Suprapubic skin (tissue), 3 donors: ENCODE measurements at regions not wholly inside any gene's neighbourhood (a gene's known extent, or its start where the extent isn't known, plus 50 kb on each side); places are given as distances from the start of the nearest gene placed in this dataset.

Experiments used
- CTCF ChIP-seq, 2 donors: fragments of 200-600 bp in 1 of 2; fragments of 450-650 bp in 1 of 2; sonication (generic) in 1 of 2; IDR thresholded peaks; one replicate each; pipeline ENCODE4 v1.5.1; 2016 to 2019; ENCODE audit warnings: antibody characterized with exemption in 2 of 2, mild to moderate bottlenecking in 1 of 2, moderate library complexity in 1 of 2
- EP300 ChIP-seq: sonication (generic); formaldehyde crosslinking; IDR thresholded peaks from one replicate; pipeline ENCODE4 v1.6.1; 2017; ENCODE audit warnings: antibody characterized with exemption
- POLR2A ChIP-seq, 2 donors: fragments of 450-650 bp; IDR thresholded peaks; one replicate each; pipeline ENCODE4 v1.6.1; 2017; ENCODE audit warnings: antibody characterized with exemption in 2 of 2, mild to moderate bottlenecking in 2 of 2, moderate library complexity in 2 of 2

- no peak for TF ChIP-seq EP300
- TF ChIP-seq CTCF (IDR thresholded peaks at IDR 0.05), result no peak
- TF ChIP-seq POLR2A (IDR thresholded peaks at IDR 0.05), result no peak
Measured at GRCh38 chr2:220001751-220002150, 374.3 kb downstream of the SLC4A3 start.
